HepG2 (cell line): ENCODE measurements at regions not wholly inside any gene's neighbourhood (a gene's known extent, or its start where the extent isn't known, plus 50 kb on each side); places are given as distances from the start of the nearest gene placed in this dataset.

ENCODE experiments used
- ATAC-seq: fragments of 200-7000 bp; cut with Tn5 transposase; 3 replicates; pipeline ENCODE4 v1.9.1; 2020; ENCODE audit warnings: mild to moderate bottlenecking, moderate library complexity
- BruUV-seq: library from RNA; stranded (reverse); fragments of 400-500 nt; replicated peaks from 2 replicates; lab custom pipeline; 2021; lab: Mats Ljungman, UMichigan
- CTCF ChIA-PET: fragments of 300-600 bp; formaldehyde crosslinking; extraction: SDS; loops from one replicate; lab custom pipeline; 2021; ENCODE audit warnings: low total read pairs, inconsistent platforms, low intra/inter-chr PET ratio; lab: Yijun Ruan, JAX
- POLR2A ChIA-PET: fragments of 350-600 bp; sonication (Branson Sonifier 250); formaldehyde crosslinking; loops from one replicate; lab custom pipeline; 2020; ENCODE audit warnings: antibody characterized with exemption, inconsistent platforms; lab: Yijun Ruan, JAX
- DNase-seq: peaks from one replicate; pipeline ENCODE4 v3.0.0-alpha.2; 2015; ENCODE audit warnings: low spot score
- FAIRE-seq: peaks from 3 replicates; lab custom pipeline; 2011; peaks lifted over from hg19 to GRCh38; lab: Jason Lieb, UNC
- H2AFZ ChIP-seq: one replicate; pipeline ENCODE4 v1.6.1; 2011; ENCODE audit warnings: low read length, inconsistent platforms
- H3K27ac ChIP-seq: fragments of 300-600 bp; 3 replicates; pipeline ENCODE4 v1.8.0; 2011; ENCODE audit warnings: mixed run types, mild to moderate bottlenecking, mixed read lengths, low read length, inconsistent platforms; ENCODE audit not compliant: insufficient read depth; ENCODE audit errors: extremely low read length
- H3K27me3 ChIP-seq, 2 experiments: fragments of 200-600 bp in 1 of 2; 2 replicates in 1 of 2; 3 replicates in 1 of 2; pipeline versions ENCODE4 v1.6.0 to v1.8.0; 2011; ENCODE audit warnings: low read length in 2 of 2, mild to moderate bottlenecking in 2 of 2, moderate library complexity in 2 of 2, inconsistent platforms in 1 of 2; ENCODE audit not compliant: insufficient read depth in 2 of 2, control insufficient read depth in 1 of 2
- H3K36me3 ChIP-seq, 2 experiments: fragments of 200-600 bp in 1 of 2; replicated peaks in 1 of 2; 2 replicates in 1 of 2; 3 replicates in 1 of 2; pipeline versions ENCODE4 v1.5.1 to v1.8.0; 2011; ENCODE audit warnings: low read length in 2 of 2, inconsistent platforms in 1 of 2; ENCODE audit not compliant: insufficient read depth in 2 of 2, control insufficient read depth in 1 of 2
- H3K4me1 ChIP-seq: 2 replicates; pipeline ENCODE4 v1.5.1; 2012; ENCODE audit warnings: low read length, inconsistent platforms; ENCODE audit not compliant: insufficient read depth
- H3K4me2 ChIP-seq: 2 replicates; pipeline ENCODE4 v1.6.0; 2011; ENCODE audit warnings: low read depth, low read length, inconsistent platforms
- H3K4me3 ChIP-seq, 3 experiments: fragments of 200-600 bp in 1 of 3; sonication (generic), shearing (Covaris generic) in 1 of 3; replicated peaks in 1 of 3; 2 replicates each; pipeline ENCODE4 v1.5.1; 2011 to 2016; ENCODE audit warnings: low read length in 3 of 3, inconsistent platforms in 2 of 3, low read depth in 2 of 3, mild to moderate bottlenecking in 2 of 3, control low read depth in 1 of 3, mixed read lengths in 1 of 3; ENCODE audit not compliant: insufficient read depth in 1 of 3
- H3K79me2 ChIP-seq: one replicate; pipeline ENCODE4 v1.6.1; 2011; ENCODE audit warnings: low read length, inconsistent platforms; ENCODE audit not compliant: insufficient read depth
- H3K9ac ChIP-seq: 2 replicates; pipeline ENCODE4 v1.6.0; 2011; ENCODE audit warnings: mild to moderate bottlenecking, low read depth, low read length, inconsistent platforms; ENCODE audit not compliant: insufficient read depth
- H3K9me3 ChIP-seq: 2 replicates; pipeline ENCODE4 v1.5.1; 2012; ENCODE audit warnings: mild to moderate bottlenecking, low read length
- H4K20me1 ChIP-seq: 2 replicates; pipeline ENCODE4 v1.6.0; 2011; ENCODE audit warnings: inconsistent platforms, mild to moderate bottlenecking, low read length, moderate library complexity; ENCODE audit not compliant: insufficient read depth
- CBX5 ChIP-seq: sonication (generic); formaldehyde crosslinking; IDR thresholded peaks from 2 replicates; pipeline ENCODE4 v1.4.0; 2020; ENCODE audit warnings: missing genetic modification reagents, borderline replicate concordance
- FOSL2 ChIP-seq: sonication (generic); formaldehyde crosslinking; IDR thresholded peaks from 2 replicates; pipeline ENCODE4 v1.4.0; 2020; ENCODE audit warnings: missing genetic modification reagents
- GZF1 ChIP-seq: sonication (generic); formaldehyde crosslinking; IDR thresholded peaks from 2 replicates; pipeline ENCODE4 v1.5.1; 2020; ENCODE audit warnings: mild to moderate bottlenecking, missing genetic modification reagents
- NFRKB ChIP-seq: fragments of 450-650 bp; IDR thresholded peaks from 2 replicates; pipeline ENCODE4 v1.6.1; 2017
- NR0B2 ChIP-seq: sonication (generic); formaldehyde crosslinking; IDR thresholded peaks from 2 replicates; pipeline ENCODE4 v1.4.0; 2020; ENCODE audit warnings: mild to moderate bottlenecking, missing genetic modification reagents
- NR2C2 ChIP-seq: sonication (generic); formaldehyde crosslinking; IDR thresholded peaks from 2 replicates; pipeline ENCODE4 v1.4.0; 2020; ENCODE audit warnings: missing genetic modification reagents, mild to moderate bottlenecking, moderate library complexity, borderline replicate concordance
- PAX8 ChIP-seq: sonication (generic); formaldehyde crosslinking; IDR thresholded peaks from 2 replicates; pipeline ENCODE4 v1.8.0; 2022; ENCODE audit warnings: mild to moderate bottlenecking, missing genetic modification reagents, borderline replicate concordance
- PLRG1 ChIP-seq: fragments of 450-650 bp; conservative IDR thresholded peaks from 2 replicates; pipeline ENCODE4 v1.6.1; 2016
- SAP130 ChIP-seq: IDR thresholded peaks from 2 replicates; pipeline ENCODE4 v1.6.1; 2016; ENCODE audit warnings: low read depth
- SKI ChIP-seq: fragments of 450-650 bp; IDR thresholded peaks from one replicate; pipeline ENCODE4 v1.6.1; 2018; ENCODE audit warnings: mild to moderate bottlenecking; ENCODE audit not compliant: partially characterized antibody
- SNRNP70 ChIP-seq: fragments of 200-400 bp; formaldehyde crosslinking; IDR thresholded peaks from 2 replicates; pipeline ENCODE4 v1.6.1; 2017; ENCODE audit warnings: mild to moderate bottlenecking, low read depth, low read length, moderate library complexity
- SP4 ChIP-seq: sonication (generic); formaldehyde crosslinking; IDR thresholded peaks from 2 replicates; pipeline ENCODE4 v1.8.1; 2023; ENCODE audit warnings: mild to moderate bottlenecking, missing genetic modification reagents
- ZBTB21 ChIP-seq: sonication (generic); formaldehyde crosslinking; IDR thresholded peaks from 2 replicates; pipeline ENCODE4 v1.4.0; 2020; ENCODE audit warnings: missing genetic modification reagents
- ZFP41 ChIP-seq: sonication (generic); formaldehyde crosslinking; IDR thresholded peaks from 2 replicates; pipeline ENCODE4 v1.4.0; 2020; ENCODE audit warnings: mild to moderate bottlenecking, missing genetic modification reagents, borderline replicate concordance
- ZNF180 ChIP-seq: sonication (generic); formaldehyde crosslinking; IDR thresholded peaks from 2 replicates; pipeline ENCODE4 v1.4.0; 2020; ENCODE audit warnings: low read depth, missing genetic modification reagents, borderline replicate concordance
- ZNF256 ChIP-seq: sonication (generic); formaldehyde crosslinking; conservative IDR thresholded peaks from 2 replicates; pipeline ENCODE4 v1.4.0; 2020; ENCODE audit warnings: missing genetic modification reagents
- ZNF280D ChIP-seq: sonication (generic); formaldehyde crosslinking; IDR thresholded peaks from 2 replicates; pipeline ENCODE4 v1.5.1; 2020; ENCODE audit warnings: mild to moderate bottlenecking, missing genetic modification reagents
- ZNF296 ChIP-seq: sonication (generic); formaldehyde crosslinking; conservative IDR thresholded peaks from 2 replicates; pipeline ENCODE4 v1.5.0; 2020; ENCODE audit warnings: mild to moderate bottlenecking, missing genetic modification reagents
- ZNF501 ChIP-seq: sonication (generic); formaldehyde crosslinking; IDR thresholded peaks from 2 replicates; pipeline ENCODE4 v1.5.1; 2020; ENCODE audit warnings: mild to moderate bottlenecking, moderate library complexity, missing genetic modification reagents
- ZNF672 ChIP-seq: sonication (generic); formaldehyde crosslinking; IDR thresholded peaks from 2 replicates; pipeline ENCODE4 v1.8.1; 2022; ENCODE audit warnings: missing genetic modification reagents
- ZNF713 ChIP-seq: sonication (generic); formaldehyde crosslinking; IDR thresholded peaks from 2 replicates; pipeline ENCODE4 v1.4.0; 2020; ENCODE audit warnings: mild to moderate bottlenecking, missing genetic modification reagents
- ZNF891 ChIP-seq: sonication (generic); formaldehyde crosslinking; IDR thresholded peaks from 2 replicates; pipeline ENCODE4 v1.5.0; 2020; ENCODE audit warnings: mild to moderate bottlenecking, missing genetic modification reagents
- ZSCAN9 ChIP-seq: IDR thresholded peaks from 2 replicates; pipeline ENCODE4 v1.6.1; 2016; ENCODE audit warnings: borderline replicate concordance
- ZUFSP ChIP-seq: sonication (generic); formaldehyde crosslinking; IDR thresholded peaks from 2 replicates; pipeline ENCODE4 v1.9.0; 2021; ENCODE audit warnings: missing genetic modification reagents, mild to moderate bottlenecking, borderline replicate concordance
- in situ Hi-C: cut with HindIII; loops from 2 replicates; pipeline ENCODE4 v1.10.0; 2017; ENCODE audit warnings: low pct_unique_long_range_greater_than_20kb; ENCODE audit not compliant: extremely low pct_ligation_motif_present
- intact Hi-C: fragments of 100-400 bp; cut with micrococcal nuclease; formaldehyde crosslinking; loops from one replicate; pipeline ENCODE4 v1.10.0; 2022; ENCODE audit not compliant: unreplicated experiment

- TF ChIP-seq SAP130 (CRISPR knock-in tag) (no peak), ZNF672 (no peak), NR2C2 (no peak), SP4 (CRISPR knock-in tag) (no peak), ZNF501 (no peak)
- TF ChIP-seq, all 625 proteins: peak for 0
Observed at GRCh38 chr5:52277101-52277500, 510.6 kb upstream of the ITGA1 start (continued).

- DNase-seq, result no peak
- H3K4me1 ChIP-seq, result no peaks in the 10 kb centered on the region
- no TSS peak for BruUV-seq
- H3K27me3 ChIP-seq, result no peaks in the 10 kb centered on the region
- no peak overlapping the region for H3K9ac ChIP-seq
- no peak overlapping the region for H3K4me2 ChIP-seq
- CTCF ChIA-PET, result no interaction called here
- H4K20me1 ChIP-seq, result no peaks in the 10 kb centered on the region
- no peak for ATAC-seq
- POLR2A ChIA-PET, result no interaction called here
- no peak for TF ChIP-seq ZNF280D
- no peak for TF ChIP-seq ZNF891
- TF ChIP-seq ZSCAN9 (CRISPR knock-in tag), result no peak
- TF ChIP-seq SNRNP70, result no peak
- no peak for TF ChIP-seq ZNF296 (CRISPR knock-in tag)
- no peak for TF ChIP-seq NR0B2 (CRISPR knock-in tag)
- no peak for TF ChIP-seq ZFP41 (CRISPR knock-in tag)
- TF ChIP-seq FOSL2 (CRISPR knock-in tag), result no peak
- no peak for TF ChIP-seq PLRG1
- no peak for TF ChIP-seq PAX8 (CRISPR knock-in tag)
- no peak for TF ChIP-seq ZUFSP (CRISPR knock-in tag)
- no peak for TF ChIP-seq NFRKB
- no peak for TF ChIP-seq ZNF256 (CRISPR knock-in tag)
- TF ChIP-seq GZF1 (CRISPR knock-in tag), result no peak
- TF ChIP-seq CBX5 (CRISPR knock-in tag), result no peak
- no peak for TF ChIP-seq ZBTB21 (CRISPR knock-in tag)
- no peak for TF ChIP-seq ZNF713
- no peak for TF ChIP-seq SKI
- TF ChIP-seq ZNF180, result no peak
- H2AFZ ChIP-seq, result no peak overlapping the region
- H3K27ac ChIP-seq, result no peak overlapping the region
- H3K4me3 ChIP-seq, result no peak overlapping the region
- in situ Hi-C loops, result no loop called here
- no peak for FAIRE-seq
- intact Hi-C loops, result no loop called here
- no peaks in the 10 kb centered on the region for H3K36me3 ChIP-seq
- no peaks in the 10 kb centered on the region for H3K79me2 ChIP-seq
- no peaks in the 10 kb centered on the region for H3K9me3 ChIP-seq
Observed at GRCh38 chr5:52282647-52283046, 505.1 kb upstream of the ITGA1 start.
